ENCODE measurements at regions not wholly inside any gene's neighbourhood (a gene's known extent, or its start where the extent isn't known, plus 50 kb on each side); places are given as distances from the start of the nearest gene placed in this dataset.

GRCh38 chr2:172280571-172281361 is 146.6 kb upstream of the ITGA6 start:
- TF ChIP-seq CTCF (conservative IDR thresholded peaks at IDR 0.05 in 1 of 2, IDR thresholded peaks at IDR 0.05 in 1 of 2; ENCODE audit: extremely low read depth in 1 of 2, insufficient read depth in 1 of 2, low read depth in 1 of 2, low read length in 2 of 2) (no peak), EZH2 (IDR thresholded peaks at IDR 0.05; ENCODE audit: borderline replicate concordance, low read length) (no peak)
